Natural killer cell (primary cell): ENCODE measurements at regions not wholly inside any gene's neighbourhood (a gene's known extent, or its start where the extent isn't known, plus 50 kb on each side); places are given as distances from the start of the nearest gene placed in this dataset.

ENCODE experiments used
- ATAC-seq, 3 donors: fragments of 150-1000 bp in 2 of 3; fragments of 200-7000 bp in 1 of 3; cut with Tn5 transposase; 1 replicate in 1 of 3; 2 replicates in 2 of 3; pipeline ENCODE4 v1.10.0; 2021; ENCODE audit warnings: mild to moderate bottlenecking in 2 of 3, moderate library complexity in 2 of 3
- DNase-seq, 2 donors: peaks; one replicate each; pipeline versions ENCODE4 v3.0.0 to v3.0.0-alpha.2; 2013 to 2021; ENCODE audit warnings: mixed read lengths in 1 of 2
- H3K27ac ChIP-seq: one replicate; pipeline ENCODE4 v1.5.1; 2013; ENCODE audit warnings: mild to moderate bottlenecking, low read length
- H3K27me3 ChIP-seq: one replicate; pipeline ENCODE4 v1.6.1; 2013; ENCODE audit warnings: low read length; ENCODE audit not compliant: control insufficient read depth, insufficient read depth
- H3K36me3 ChIP-seq: one replicate; pipeline ENCODE4 v1.6.1; 2013; ENCODE audit warnings: low read length; ENCODE audit not compliant: control insufficient read depth, insufficient read depth
- H3K4me1 ChIP-seq: one replicate; pipeline ENCODE4 v1.6.1; 2013; ENCODE audit warnings: low read length; ENCODE audit not compliant: control insufficient read depth, insufficient read depth
- H3K4me3 ChIP-seq: one replicate; pipeline ENCODE4 v1.5.1; 2013; ENCODE audit warnings: low read length
- H3K9me3 ChIP-seq: one replicate; pipeline ENCODE4 v1.6.1; 2013; ENCODE audit warnings: low read length; ENCODE audit not compliant: control insufficient read depth, insufficient read depth
- H3K27ac Mint-ChIP-seq, 2 donors: one replicate each; pipeline ENCODE4 v1.8.0; 2022; ENCODE audit warnings: mild to moderate bottlenecking in 2 of 2, mixed read lengths in 2 of 2, moderate library complexity in 1 of 2
- H3K27me3 Mint-ChIP-seq, 2 donors: one replicate each; pipeline ENCODE4 v1.8.0; 2022; ENCODE audit warnings: low read depth in 2 of 2, mixed read lengths in 2 of 2
- H3K36me3 Mint-ChIP-seq: one replicate; pipeline ENCODE4 v1.8.0; 2022; ENCODE audit warnings: mixed read lengths
- H3K4me1 Mint-ChIP-seq, 2 donors: one replicate each; pipeline ENCODE4 v1.8.0; 2022; ENCODE audit warnings: mixed read lengths in 2 of 2
- H3K4me3 Mint-ChIP-seq: one replicate; pipeline ENCODE4 v1.8.0; 2022; ENCODE audit warnings: mild to moderate bottlenecking, moderate library complexity, mixed read lengths
- H3K9me3 Mint-ChIP-seq, 2 donors: one replicate each; pipeline ENCODE4 v1.8.0; 2022; ENCODE audit warnings: mixed read lengths in 2 of 2
- CTCF ChIP-seq: fragments of 200-600 bp; IDR thresholded peaks from one replicate; pipeline ENCODE4 v1.8.0; 2022; ENCODE audit warnings: antibody characterized with exemption
- WGBS: methylation state at CpG from one replicate; pipeline ENCODE4 v1.1.7; 2013; ENCODE audit warnings: missing lambda C conversion rate; ENCODE audit not compliant: insufficient coverage; 5-methylcytosine and 5-hydroxymethylcytosine counted together
- intact Hi-C: fragments of 100-400 bp; cut with micrococcal nuclease; formaldehyde crosslinking; loops from one replicate; pipeline ENCODE4 v1.14.2; 2022

- intact Hi-C loops: no loop called here
- DNase-seq: no peak
- TF ChIP-seq CTCF: no peak
- H3K4me3 ChIP-seq: no peak overlapping the region
- H3K4me1 ChIP-seq: no peaks in the 10 kb centered on the region
- Mint-ChIP-seq H3K27me3 (no peaks in the 10 kb centered on the region), H3K9me3 (peaks cover 16 to 25% of the 10 kb centered on the region in 2 donors), H3K27ac (no peak overlapping the region), H3K36me3 (no peaks in the 10 kb centered on the region), H3K4me3 (no peak overlapping the region), H3K4me1 (no peaks in the 10 kb centered on the region)
- H3K27ac ChIP-seq: no peak overlapping the region
- ATAC-seq: no peak
- no peaks in the 10 kb centered on the region for H3K36me3 ChIP-seq
- 88% methylated on average over 1 of the region's 1 CpG for WGBS
- H3K27me3 ChIP-seq: no peaks in the 10 kb centered on the region
- H3K9me3 ChIP-seq: no peaks in the 10 kb centered on the region
These were observed 551.9 kb upstream of the SLC10A2 start for GRCh38 chr13:103618151-103618550.

GRCh38 chr13:103615771-103616170 is 549.6 kb upstream of the SLC10A2 start:
- DNase-seq: no peak
- no peak overlapping the region for H3K27ac ChIP-seq
- intact Hi-C loops: no loop called here
- no peaks in the 10 kb centered on the region for H3K9me3 ChIP-seq
- Mint-ChIP-seq H3K27ac (no peak overlapping the region), H3K4me1 (no peaks in the 10 kb centered on the region), H3K4me3 (no peak overlapping the region), H3K36me3 (no peaks in the 10 kb centered on the region), H3K27me3 (no peaks in the 10 kb centered on the region), H3K9me3 (peaks cover 14 to 20% of the 10 kb centered on the region in 2 donors)
- no peaks in the 10 kb centered on the region for H3K36me3 ChIP-seq
- no peak for TF ChIP-seq CTCF
- ATAC-seq: no peak
- WGBS: 97% methylated on average over 4 of the region's 4 CpGs
- no peaks in the 10 kb centered on the region for H3K4me1 ChIP-seq
- no peak overlapping the region for H3K4me3 ChIP-seq
- H3K27me3 ChIP-seq: no peaks in the 10 kb centered on the region

- Mint-ChIP-seq H3K27ac (no peak overlapping the region), H3K27me3 (no peaks in the 10 kb centered on the region), H3K4me3 (no peak overlapping the region), H3K36me3 (no peaks in the 10 kb centered on the region), H3K4me1 (no peaks in the 10 kb centered on the region), H3K9me3 (peaks cover 16 to 25% of the 10 kb centered on the region in 2 donors)
- no peaks in the 10 kb centered on the region for H3K36me3 ChIP-seq
- no peak overlapping the region for H3K27ac ChIP-seq
- ATAC-seq (no peak), DNase-seq (no peak)
- TF ChIP-seq CTCF: no peak
- no peak overlapping the region for H3K4me3 ChIP-seq
- no peaks in the 10 kb centered on the region for H3K9me3 ChIP-seq
- H3K4me1 ChIP-seq: no peaks in the 10 kb centered on the region
- intact Hi-C loops: no loop called here
- no peaks in the 10 kb centered on the region for H3K27me3 ChIP-seq
These were observed 548.5 kb upstream of the SLC10A2 start for GRCh38 chr13:103614761-103615160.

- Mint-ChIP-seq H3K4me1 (no peaks in the 10 kb centered on the region), H3K4me3 (no peak overlapping the region), H3K9me3 (peaks cover 6 to 9% of the 10 kb centered on the region in 2 donors), H3K27ac (no peak overlapping the region), H3K27me3 (no peaks in the 10 kb centered on the region), H3K36me3 (no peaks in the 10 kb centered on the region)
- no peaks in the 10 kb centered on the region for H3K9me3 ChIP-seq
- ATAC-seq (no peak), DNase-seq (no peak)
- H3K4me1 ChIP-seq: no peaks in the 10 kb centered on the region
- no peak overlapping the region for H3K4me3 ChIP-seq
- TF ChIP-seq CTCF: no peak
- 50% methylated on average over 1 of the region's 1 CpG for WGBS
- intact Hi-C loops: no loop called here
- no peaks in the 10 kb centered on the region for H3K36me3 ChIP-seq
- no peaks in the 10 kb centered on the region for H3K27me3 ChIP-seq
- no peak overlapping the region for H3K27ac ChIP-seq
These were observed 541.8 kb upstream of the SLC10A2 start for GRCh38 chr13:103607995-103608394.
